Hepatocyte (in vitro differentiated cells): ENCODE measurements at regions not wholly inside any gene's neighbourhood (a gene's known extent, or its start where the extent isn't known, plus 50 kb on each side); places are given as distances from the start of the nearest gene placed in this dataset.

Experiments used
- DNase-seq: peaks from one replicate; pipeline ENCODE4 v3.0.0-alpha.2; 2016; ENCODE audit warnings: low spot score
- H2AFZ ChIP-seq: fragments of 200-600 bp; sonication (generic); 2 replicates; pipeline ENCODE4 v1.6.0; 2016; ENCODE audit warnings: antibody characterized with exemption, mild to moderate bottlenecking
- H3K27ac ChIP-seq: fragments of 200-600 bp; sonication (generic); 2 replicates; pipeline ENCODE4 v1.5.1; 2016; ENCODE audit warnings: mild to moderate bottlenecking
- H3K27me3 ChIP-seq: fragments of 200-600 bp; sonication (generic); 2 replicates; pipeline ENCODE4 v1.6.1; 2016
- H3K36me3 ChIP-seq: fragments of 200-600 bp; sonication (generic); replicated peaks from 2 replicates; pipeline ENCODE4 v1.5.1; 2016; ENCODE audit warnings: low read depth; ENCODE audit not compliant: insufficient read depth
- H3K4me1 ChIP-seq: fragments of 200-600 bp; sonication (generic); 2 replicates; pipeline ENCODE4 v1.5.1; 2016; ENCODE audit warnings: mild to moderate bottlenecking, moderate library complexity; ENCODE audit not compliant: insufficient read depth
- H3K4me2 ChIP-seq: fragments of 200-600 bp; sonication (generic); 2 replicates; pipeline ENCODE4 v1.6.0; 2016
- H3K4me3 ChIP-seq: fragments of 200-600 bp; sonication (generic); 2 replicates; pipeline ENCODE4 v1.5.1; 2016; ENCODE audit warnings: mild to moderate bottlenecking
- H3K79me2 ChIP-seq: fragments of 200-600 bp; sonication (generic); 2 replicates; pipeline ENCODE4 v1.6.0; 2017; ENCODE audit warnings: mild to moderate bottlenecking
- H3K9me2 ChIP-seq: fragments of 200-600 bp; sonication (generic); replicated peaks from 2 replicates; pipeline ENCODE4 v1.6.0; 2017; ENCODE audit warnings: mild to moderate bottlenecking; ENCODE audit not compliant: insufficient read depth
- H3K9me3 ChIP-seq: fragments of 200-600 bp; sonication (generic); 2 replicates; pipeline ENCODE4 v1.5.1; 2016; ENCODE audit warnings: low read depth, mild to moderate bottlenecking
- H4K20me1 ChIP-seq: fragments of 200-600 bp; sonication (generic); 2 replicates; pipeline ENCODE4 v1.6.0; 2016; ENCODE audit warnings: mild to moderate bottlenecking; ENCODE audit not compliant: insufficient read depth, poor library complexity, severe bottlenecking
- EZH2 ChIP-seq: fragments of 200-600 bp; sonication (generic); IDR thresholded peaks from 2 replicates; pipeline ENCODE4 v1.6.1; 2016; ENCODE audit warnings: antibody characterized with exemption, mild to moderate bottlenecking, borderline replicate concordance
- EZH2phosphoT487 ChIP-seq: fragments of 200-600 bp; sonication (generic); IDR thresholded peaks from one replicate; pipeline ENCODE4 v1.6.1; 2018; ENCODE audit warnings: antibody characterized with exemption, mild to moderate bottlenecking, low read depth, moderate library complexity; ENCODE audit not compliant: unreplicated experiment, severe bottlenecking
- WGBS: methylation state at CpG from one replicate; pipeline ENCODE4 v1.1.6; 2016; ENCODE audit warnings: low lambda C conversion rate; ENCODE audit errors: missing lambda C conversion rate; 5-methylcytosine and 5-hydroxymethylcytosine counted together
- TF ChIP-seq, protein P1 (sequence below): fragments of 200-600 bp; sonication (generic); IDR thresholded peaks from 2 replicates; pipeline ENCODE4 v1.5.1; 2016; ENCODE audit warnings: antibody characterized with exemption, mild to moderate bottlenecking; ENCODE audit not compliant: poor library complexity

DNA sequence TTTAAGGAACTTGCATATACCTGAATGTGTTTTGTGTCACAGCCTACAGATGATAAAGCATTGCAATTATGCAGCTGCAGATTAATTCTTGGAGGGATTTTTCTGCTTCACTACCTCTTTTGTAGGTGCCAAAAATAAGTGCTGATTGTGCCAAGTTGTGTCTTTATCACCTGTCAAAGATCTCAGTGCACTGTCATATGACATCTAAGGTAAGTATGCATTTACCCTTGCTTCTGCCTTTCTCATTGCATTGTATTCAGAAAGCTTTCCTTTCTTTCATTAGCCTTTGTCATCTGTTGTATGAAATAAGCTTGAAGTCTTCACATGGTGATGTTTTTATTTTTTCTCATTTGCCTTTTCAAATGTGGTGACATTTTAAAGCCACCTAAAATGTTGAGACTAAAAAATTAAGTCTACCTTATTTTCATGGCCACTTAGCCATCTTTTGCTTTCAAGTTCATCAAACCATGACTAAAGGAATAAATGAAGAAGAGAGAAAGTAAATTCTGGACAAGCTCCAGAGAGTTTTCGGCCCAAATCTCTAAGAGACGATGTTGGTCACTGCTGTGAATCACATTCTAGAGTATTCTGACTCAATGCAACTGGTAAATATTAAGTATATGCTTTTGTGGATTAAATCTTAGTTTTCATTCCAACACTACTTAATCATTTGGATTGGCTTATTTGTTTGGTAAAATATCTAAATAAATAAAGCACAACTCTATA, 381.8 kb upstream of the EPHA3 start:
- no peaks in the 10 kb centered on the region for H3K36me3 ChIP-seq
- no peak overlapping the region for H3K4me2 ChIP-seq
- H3K4me3 ChIP-seq, result no peak overlapping the region
- H3K4me1 ChIP-seq, result no peaks in the 10 kb centered on the region
- WGBS, result 85% methylated on average over 2 of the region's 2 CpGs
- DNase-seq, result no peak
- TF ChIP-seq EZH2phosphoT487 (no peak), EZH2 (no peak)
- TF ChIP-seq, protein P1, sequence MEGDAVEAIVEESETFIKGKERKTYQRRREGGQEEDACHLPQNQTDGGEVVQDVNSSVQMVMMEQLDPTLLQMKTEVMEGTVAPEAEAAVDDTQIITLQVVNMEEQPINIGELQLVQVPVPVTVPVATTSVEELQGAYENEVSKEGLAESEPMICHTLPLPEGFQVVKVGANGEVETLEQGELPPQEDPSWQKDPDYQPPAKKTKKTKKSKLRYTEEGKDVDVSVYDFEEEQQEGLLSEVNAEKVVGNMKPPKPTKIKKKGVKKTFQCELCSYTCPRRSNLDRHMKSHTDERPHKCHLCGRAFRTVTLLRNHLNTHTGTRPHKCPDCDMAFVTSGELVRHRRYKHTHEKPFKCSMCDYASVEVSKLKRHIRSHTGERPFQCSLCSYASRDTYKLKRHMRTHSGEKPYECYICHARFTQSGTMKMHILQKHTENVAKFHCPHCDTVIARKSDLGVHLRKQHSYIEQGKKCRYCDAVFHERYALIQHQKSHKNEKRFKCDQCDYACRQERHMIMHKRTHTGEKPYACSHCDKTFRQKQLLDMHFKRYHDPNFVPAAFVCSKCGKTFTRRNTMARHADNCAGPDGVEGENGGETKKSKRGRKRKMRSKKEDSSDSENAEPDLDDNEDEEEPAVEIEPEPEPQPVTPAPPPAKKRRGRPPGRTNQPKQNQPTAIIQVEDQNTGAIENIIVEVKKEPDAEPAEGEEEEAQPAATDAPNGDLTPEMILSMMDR, result no peak
- no peaks in the 10 kb centered on the region for H3K9me2 ChIP-seq
- H3K79me2 ChIP-seq, result no peaks in the 10 kb centered on the region
- H3K27me3 ChIP-seq, result no peaks in the 10 kb centered on the region
- no peak overlapping the region for H2AFZ ChIP-seq
- H3K27ac ChIP-seq, result no peak overlapping the region
- H3K9me3 ChIP-seq, result no peaks in the 10 kb centered on the region
- H4K20me1 ChIP-seq, result no peaks in the 10 kb centered on the region

DNA sequence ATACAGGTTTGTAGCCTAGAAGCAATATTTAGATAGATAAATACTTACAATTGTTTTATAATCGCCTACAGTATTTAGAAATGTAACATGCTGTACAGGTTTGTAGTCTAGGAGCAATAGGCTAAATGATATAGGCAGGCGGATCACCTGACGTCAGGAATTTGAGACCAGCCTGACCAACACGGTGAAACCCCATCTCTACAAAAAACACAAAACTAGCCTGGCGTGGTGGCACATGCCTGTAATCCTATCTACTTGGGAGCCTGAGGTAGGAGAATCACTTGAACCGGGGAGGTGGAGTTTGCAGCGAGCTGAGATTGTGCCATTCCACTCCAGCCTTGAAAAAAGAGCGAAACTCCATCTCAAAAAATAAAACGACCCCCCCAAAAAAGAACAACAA, 375.2 kb upstream of the EPHA3 start:
- H3K36me3 ChIP-seq, result no peaks in the 10 kb centered on the region
- no peak for DNase-seq
- no peaks in the 10 kb centered on the region for H4K20me1 ChIP-seq
- H3K4me1 ChIP-seq, result no peaks in the 10 kb centered on the region
- TF ChIP-seq EZH2phosphoT487 (no peak), EZH2 (no peak)
- TF ChIP-seq, protein P1, result no peak
- H3K27me3 ChIP-seq, result no peaks in the 10 kb centered on the region
- H3K79me2 ChIP-seq, result no peaks in the 10 kb centered on the region
- H3K9me3 ChIP-seq, result no peaks in the 10 kb centered on the region
- no peak overlapping the region for H3K4me2 ChIP-seq
- no peak overlapping the region for H3K27ac ChIP-seq
- H2AFZ ChIP-seq, result no peak overlapping the region
- H3K9me2 ChIP-seq, result no peaks in the 10 kb centered on the region
- WGBS, result 87% methylated on average over 9 of the region's 9 CpGs
- no peak overlapping the region for H3K4me3 ChIP-seq

DNA sequence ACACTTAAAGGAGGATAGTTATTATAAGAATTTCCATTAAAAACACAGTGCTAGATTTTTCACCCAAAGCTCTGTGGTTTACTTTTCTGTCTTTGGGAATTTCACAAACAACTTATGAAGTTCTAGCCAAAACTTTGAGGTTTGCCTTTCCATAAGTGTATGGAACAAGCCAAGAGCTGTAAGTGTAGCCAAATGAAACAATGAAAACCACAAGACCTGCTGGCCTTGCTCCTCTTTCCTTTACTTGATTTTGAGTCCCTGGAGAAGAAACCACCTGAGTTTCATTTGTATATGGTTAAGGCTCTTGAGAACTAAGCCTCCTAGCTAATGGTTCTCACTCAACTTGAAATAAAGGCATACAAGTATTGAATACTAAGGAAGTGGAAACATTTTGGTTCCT, 365.3 kb upstream of the EPHA3 start:
- no peak for DNase-seq
- no peaks in the 10 kb centered on the region for H4K20me1 ChIP-seq
- H3K27ac ChIP-seq, result no peak overlapping the region
- H3K9me2 ChIP-seq, result no peaks in the 10 kb centered on the region
- H2AFZ ChIP-seq, result no peak overlapping the region
- no peaks in the 10 kb centered on the region for H3K36me3 ChIP-seq
- no peaks in the 10 kb centered on the region for H3K9me3 ChIP-seq
- no peak overlapping the region for H3K4me3 ChIP-seq
- no peaks in the 10 kb centered on the region for H3K79me2 ChIP-seq
- TF ChIP-seq, protein P1, result no peak
- TF ChIP-seq EZH2 (no peak), EZH2phosphoT487 (no peak)
- H3K4me2 ChIP-seq, result no peak overlapping the region
- H3K27me3 ChIP-seq, result no peaks in the 10 kb centered on the region
- H3K4me1 ChIP-seq, result no peaks in the 10 kb centered on the region
